MM.1S (cell line): ENCODE measurements at regions not wholly inside any gene's neighbourhood (a gene's known extent, or its start where the extent isn't known, plus 50 kb on each side); places are given as distances from the start of the nearest gene placed in this dataset.
"Not testable (repeated sequence)": the region's sequence is repeated elsewhere in the genome, so short reads cannot be mapped to it uniquely, and the experiment has no call there.

Experiments used
- CTCF ChIP-seq: fragments of 300-600 bp; sonication (generic); IDR thresholded peaks from 2 replicates; pipeline ENCODE4 v1.5.1; 2016; ENCODE audit warnings: antibody characterized with exemption, low read length, mixed read lengths
- EZH2phosphoT487 ChIP-seq: fragments of 300-600 bp; sonication (generic); IDR thresholded peaks from 2 replicates; pipeline ENCODE4 v1.6.1; 2018; ENCODE audit warnings: antibody characterized with exemption, low read length

DNA sequence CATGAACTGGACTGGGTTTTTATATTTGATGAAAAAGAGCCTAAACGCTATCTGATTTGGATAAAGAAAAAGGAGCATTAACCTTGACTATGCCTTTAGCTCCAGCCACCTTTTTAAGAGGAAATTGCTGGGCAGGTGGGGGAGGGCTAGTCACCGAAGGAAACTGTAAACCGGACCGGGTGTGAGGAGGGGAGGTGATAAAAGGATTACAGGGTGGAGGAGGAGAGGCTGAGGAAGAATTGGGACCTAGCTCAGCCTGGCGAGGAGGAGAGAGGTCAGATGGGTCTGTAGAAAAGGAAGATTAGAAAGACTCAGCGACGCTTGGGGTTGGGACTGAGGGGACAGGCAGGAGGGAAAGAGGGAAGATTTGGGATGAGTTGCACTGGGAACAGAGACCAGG lies 118.4 kb downstream of the PCDH10 start:
- not testable (repeated sequence) for TF ChIP-seq CTCF, EZH2phosphoT487
